ENCODE measurements at regions not wholly inside any gene's neighbourhood (a gene's known extent, or its start where the extent isn't known, plus 50 kb on each side); places are given as distances from the start of the nearest gene placed in this dataset.

GRCh38 chr7:85447004-85447403, 260.1 kb upstream of the SEMA3D start:
- no peak for TF ChIP-seq CTCF (IDR thresholded peaks at IDR 0.05)
- Histone ChIP-seq H3K27me3 (no peaks in the 10 kb centered on the region), H3K4me3 (ENCODE audit: low read depth in 1 of 2, low read length in 1 of 2) (no peak overlapping the region)

GRCh38 chr7:85426487-85426960, 239.7 kb upstream of the SEMA3D start:
- no peak overlapping the region for H3K27ac ChIP-seq
- H3K27me3 ChIP-seq = no peaks in the 10 kb centered on the region
- no peak for TF ChIP-seq CTCF (IDR thresholded peaks at IDR 0.05)
- H3K4me1 ChIP-seq (ENCODE audit: control insufficient read depth in 1 of 2, insufficient read depth in 1 of 2, low read depth in 1 of 2, low read length in 1 of 2) = no peaks in the 10 kb centered on the region
- no peaks in the 10 kb centered on the region for H3K36me3 ChIP-seq
- H3K9me3 ChIP-seq = no peaks in the 10 kb centered on the region
- no peak overlapping the region for H3K4me3 ChIP-seq (ENCODE audit: low read depth in 1 of 2, low read length in 1 of 2)

More at GRCh38 chr7:85447004-85447403, 260.1 kb upstream of the SEMA3D start:
- no peak overlapping the region for H3K27ac ChIP-seq
- H3K9me3 ChIP-seq = no peaks in the 10 kb centered on the region
- no peaks in the 10 kb centered on the region for H3K4me1 ChIP-seq (ENCODE audit: control insufficient read depth in 1 of 2, insufficient read depth in 1 of 2, low read depth in 1 of 2, low read length in 1 of 2)
- no peaks in the 10 kb centered on the region for H3K36me3 ChIP-seq

- Histone ChIP-seq H3K27ac (no peak overlapping the region), H3K36me3 (no peaks in the 10 kb centered on the region), H3K4me3 (ENCODE audit: low read depth in 1 of 2, low read length in 1 of 2) (no peak overlapping the region), H3K4me1 (ENCODE audit: control insufficient read depth in 1 of 2, insufficient read depth in 1 of 2, low read depth in 1 of 2, low read length in 1 of 2) (no peaks in the 10 kb centered on the region), H3K9me3 (no peaks in the 10 kb centered on the region), H3K27me3 (no peaks in the 10 kb centered on the region)
- TF ChIP-seq CTCF (IDR thresholded peaks at IDR 0.05) = no peak
Measured at GRCh38 chr7:85424298-85424697, 237.4 kb upstream of the SEMA3D start.

- Histone ChIP-seq H3K9me3 (no peaks in the 10 kb centered on the region), H3K36me3 (no peaks in the 10 kb centered on the region), H3K27ac (no peak overlapping the region), H3K4me3 (ENCODE audit: low read depth in 1 of 2, low read length in 1 of 2) (no peak overlapping the region), H3K27me3 (no peaks in the 10 kb centered on the region), H3K4me1 (ENCODE audit: control insufficient read depth in 1 of 2, insufficient read depth in 1 of 2, low read depth in 1 of 2, low read length in 1 of 2) (no peaks in the 10 kb centered on the region)
- TF ChIP-seq CTCF (IDR thresholded peaks at IDR 0.05) = no peak
Measured at GRCh38 chr7:85423209-85423895, 236.5 kb upstream of the SEMA3D start.

GRCh38 chr7:85415743-85416142, 228.9 kb upstream of the SEMA3D start:
- H3K4me3 ChIP-seq (ENCODE audit: low read depth in 1 of 2, low read length in 1 of 2) = no peak overlapping the region
- no peak for TF ChIP-seq CTCF (IDR thresholded peaks at IDR 0.05)
- H3K36me3 ChIP-seq = no peaks in the 10 kb centered on the region
- no peaks in the 10 kb centered on the region for H3K4me1 ChIP-seq (ENCODE audit: control insufficient read depth in 1 of 2, insufficient read depth in 1 of 2, low read depth in 1 of 2, low read length in 1 of 2)
- no peak overlapping the region for H3K27ac ChIP-seq
- H3K9me3 ChIP-seq = no peaks in the 10 kb centered on the region
- H3K27me3 ChIP-seq = no peaks in the 10 kb centered on the region

Measured in neutrophil (primary cell).